ENCODE measurements at regions not wholly inside any gene's neighbourhood (a gene's known extent, or its start where the extent isn't known, plus 50 kb on each side); places are given as distances from the start of the nearest gene placed in this dataset.

GRCh38 chr12:42904683-42905418 is 315.3 kb upstream of the PRICKLE1 start:
- Histone ChIP-seq H3K79me2 (ENCODE audit: control insufficient read depth, insufficient read depth, low read length) (no peaks in the 10 kb centered on the region), H2AFZ (ENCODE audit: low read depth, low read length) (no peak overlapping the region), H3K27me3 (ENCODE audit: control insufficient read depth in 2 of 2, insufficient read depth in 2 of 2, low read length in 2 of 2) (no peaks in the 10 kb centered on the region), H3K4me3 (replicated peaks in 1 of 3; ENCODE audit: insufficient read depth in 1 of 3, low read depth in 1 of 3, low read length in 3 of 3) (no peak overlapping the region), H3K36me3 (ENCODE audit: control insufficient read depth in 2 of 2, extremely low read depth in 1 of 2, insufficient read depth in 2 of 2, low read length in 2 of 2) (no peaks in the 10 kb centered on the region), H3K9ac (replicated peaks; ENCODE audit: extremely low read depth, insufficient read depth, low read length) (no peak overlapping the region), H3K4me2 (ENCODE audit: insufficient read depth, low read length) (no peak overlapping the region), H3K4me1 (ENCODE audit: control insufficient read depth, extremely low read depth, insufficient read depth, low read length) (no peaks in the 10 kb centered on the region), H3K9me1 (replicated peaks; ENCODE audit: control insufficient read depth, extremely low read depth, insufficient read depth, low read length) (no peaks in the 10 kb centered on the region), H4K20me1 (replicated peaks; ENCODE audit: control insufficient read depth, extremely low read depth, insufficient read depth, low read length) (no peaks in the 10 kb centered on the region), H3K9me3 (replicated peaks; ENCODE audit: control insufficient read depth, insufficient read depth, low read length) (no peaks in the 10 kb centered on the region), H3K27ac (ENCODE audit: insufficient read depth, low read depth, low read length) (no peak overlapping the region)
- CTCF ChIA-PET = no interaction called here
- dilution Hi-C loops (cut with MboI; ENCODE audit: extremely low pct_ligation_motif_present, low sequenced_read_pairs) = no loop called here
- TF ChIP-seq JUN (IDR thresholded peaks at IDR 0.05; ENCODE audit: borderline replicate concordance, insufficient read depth, insufficient read length, low read depth) (no peak), POLR2AphosphoS5 (IDR thresholded peaks at IDR 0.05; ENCODE audit: insufficient read depth, low read depth, low read length) (no peak), MAX (IDR thresholded peaks at IDR 0.05; ENCODE audit: insufficient read depth, insufficient read length) (no peak), FOS (IDR thresholded peaks at IDR 0.05; ENCODE audit: borderline replicate concordance, insufficient read depth, low read length) (no peak), POLR2A (IDR thresholded peaks at IDR 0.05; ENCODE audit: low read depth, low read length) (no peak), MYC (IDR thresholded peaks at IDR 0.05; ENCODE audit: low read depth, low read length) (no peak), GATA2 (IDR thresholded peaks at IDR 0.05; ENCODE audit: insufficient read depth, insufficient read length, low read depth, low read length) (no peak), CTCF (IDR thresholded peaks at IDR 0.05; ENCODE audit: extremely low read depth in 1 of 2, insufficient read depth in 1 of 2, low read depth in 1 of 2, low read length in 2 of 2) (no peak), EZH2 (IDR thresholded peaks at IDR 0.05; ENCODE audit: borderline replicate concordance, low read depth, low read length, severe bottlenecking) (no peak)
- POLR2A ChIA-PET = no interaction called here
- BruUV-seq (replicated peaks) = no TSS peak
- DNase-seq (ENCODE audit: low read depth, low spot score) = no peak
- intact Hi-C loops (cut with micrococcal nuclease) = no loop called here
- FAIRE-seq = no peak

Data from endothelial cell of umbilical vein (primary cell).